ENCODE measurements at regions not wholly inside any gene's neighbourhood (a gene's known extent, or its start where the extent isn't known, plus 50 kb on each side); places are given as distances from the start of the nearest gene placed in this dataset.

GRCh38 chr5:4420177-4420576 lies 720.0 kb upstream of the ADAMTS16 start:
- H3K36me3 Mint-ChIP-seq (ENCODE audit: insufficient read depth in 1 of 3, low read depth in 3 of 3), result no peaks in the 10 kb centered on the region
- Histone ChIP-seq H2BK5ac (ENCODE audit: insufficient read length, low read length) (no peak overlapping the region), H3T11ph (ENCODE audit: low read length) (no peak overlapping the region), H3K9ac (ENCODE audit: extremely low read depth, insufficient read length, low read length) (no peak overlapping the region), H3K18ac (ENCODE audit: insufficient read length, low read depth, low read length) (no peak overlapping the region), H2BK20ac (ENCODE audit: low read depth, low read length, poor library complexity, severe bottlenecking) (no peak overlapping the region), H3K4ac (ENCODE audit: low read depth, low read length) (no peak overlapping the region), H3K56ac (ENCODE audit: insufficient read length, low read depth, low read length) (no peak overlapping the region), H3K79me1 (ENCODE audit: insufficient read depth, low read depth, low read length, poor library complexity, severe bottlenecking) (no peaks in the 10 kb centered on the region), H3K23ac (ENCODE audit: insufficient read length, low read depth, low read length) (no peak overlapping the region), H3K27ac (ENCODE audit: insufficient read length, low read depth, low read length) (no peak overlapping the region), H4K8ac (replicated peaks; ENCODE audit: insufficient read length, low read depth, low read length) (no peak overlapping the region), H3K14ac (ENCODE audit: insufficient read depth, low read length) (no peak overlapping the region), H3K79me2 (ENCODE audit: insufficient read depth, low read length) (no peaks in the 10 kb centered on the region), H4K20me1 (ENCODE audit: control insufficient read depth, insufficient read depth, insufficient read length) (no peaks in the 10 kb centered on the region), H2BK120ac (ENCODE audit: low read depth, low read length, poor library complexity, severe bottlenecking) (no peak overlapping the region), H2BK15ac (ENCODE audit: low read depth, low read length) (no peak overlapping the region), H2AK5ac (ENCODE audit: insufficient read length, low read length) (no peak overlapping the region), H4K5ac (ENCODE audit: insufficient read length, low read depth, low read length) (no peak overlapping the region), H3K4me2 (ENCODE audit: insufficient read depth, insufficient read length, low read length) (no peak overlapping the region), H2AFZ (ENCODE audit: low read length) (no peak overlapping the region), H3K23me2 (ENCODE audit: insufficient read length, low read depth, low read length, poor library complexity, severe bottlenecking) (no peaks in the 10 kb centered on the region), H3K27me3 (ENCODE audit: insufficient read depth, low read length) (no peaks in the 10 kb centered on the region), H4K91ac (ENCODE audit: insufficient read length, low read depth, low read length) (no peak overlapping the region), H3K9me3 (ENCODE audit: control insufficient read depth, low read depth, low read length) (no peaks in the 10 kb centered on the region), H3K4me1 (ENCODE audit: insufficient read depth, low read length) (no peaks in the 10 kb centered on the region), H2BK12ac (ENCODE audit: insufficient read length, low read depth, low read length) (no peak overlapping the region)
- no peaks in the 10 kb centered on the region for H3K27me3 Mint-ChIP-seq (ENCODE audit: low read depth)
- no peak overlapping the region for H3K4me3 Mint-ChIP-seq
- H3K9me3 Mint-ChIP-seq, result no peaks in the 10 kb centered on the region
- no peak for DNase-seq
- H3K27ac Mint-ChIP-seq, result no peak overlapping the region
- WGBS (ENCODE audit: extremely low coverage, insufficient read length, low lambda C conversion rate), result 100% methylated on average over 1 of the region's 3 CpGs
- no peaks in the 10 kb centered on the region for H3K4me1 Mint-ChIP-seq
- no peak for TF ChIP-seq CTCF (conservative IDR thresholded peaks at IDR 0.05)

Measured in H9 (cell line).